ENCODE measurements at regions not wholly inside any gene's neighbourhood (a gene's known extent, or its start where the extent isn't known, plus 50 kb on each side); places are given as distances from the start of the nearest gene placed in this dataset.

GRCh38 chr9:96029722-96030530 lies 154.4 kb downstream of the ERCC6L2 start:
- DNase-seq (no peak), ATAC-seq (no peak)
- no peak overlapping the region for H3K4me3 ChIP-seq
- no peak overlapping the region for H3K27ac ChIP-seq
- H3K9me3 ChIP-seq = no peaks in the 10 kb centered on the region
- TF ChIP-seq, protein P1, sequence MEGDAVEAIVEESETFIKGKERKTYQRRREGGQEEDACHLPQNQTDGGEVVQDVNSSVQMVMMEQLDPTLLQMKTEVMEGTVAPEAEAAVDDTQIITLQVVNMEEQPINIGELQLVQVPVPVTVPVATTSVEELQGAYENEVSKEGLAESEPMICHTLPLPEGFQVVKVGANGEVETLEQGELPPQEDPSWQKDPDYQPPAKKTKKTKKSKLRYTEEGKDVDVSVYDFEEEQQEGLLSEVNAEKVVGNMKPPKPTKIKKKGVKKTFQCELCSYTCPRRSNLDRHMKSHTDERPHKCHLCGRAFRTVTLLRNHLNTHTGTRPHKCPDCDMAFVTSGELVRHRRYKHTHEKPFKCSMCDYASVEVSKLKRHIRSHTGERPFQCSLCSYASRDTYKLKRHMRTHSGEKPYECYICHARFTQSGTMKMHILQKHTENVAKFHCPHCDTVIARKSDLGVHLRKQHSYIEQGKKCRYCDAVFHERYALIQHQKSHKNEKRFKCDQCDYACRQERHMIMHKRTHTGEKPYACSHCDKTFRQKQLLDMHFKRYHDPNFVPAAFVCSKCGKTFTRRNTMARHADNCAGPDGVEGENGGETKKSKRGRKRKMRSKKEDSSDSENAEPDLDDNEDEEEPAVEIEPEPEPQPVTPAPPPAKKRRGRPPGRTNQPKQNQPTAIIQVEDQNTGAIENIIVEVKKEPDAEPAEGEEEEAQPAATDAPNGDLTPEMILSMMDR (IDR thresholded peaks at IDR 0.05) = no peak
- intact Hi-C loops (cut with DNase I) = no loop called here
- peaks cover 17% of the 10 kb centered on the region for H3K27me3 ChIP-seq (ENCODE audit: low read depth)
- peaks cover 19% of the 10 kb centered on the region for H3K4me1 ChIP-seq
- H3K36me3 ChIP-seq = no peaks in the 10 kb centered on the region

GRCh38 chr9:96027251-96028131 lies 152.0 kb downstream of the ERCC6L2 start:
- Histone ChIP-seq H3K36me3 (no peaks in the 10 kb centered on the region), H3K4me3 (peak overlapping the region; percentile 50), H3K9me3 (no peaks in the 10 kb centered on the region), H3K4me1 (peaks cover 32% of the 10 kb centered on the region), H3K27ac (no peak overlapping the region), H3K27me3 (ENCODE audit: low read depth) (peaks cover 18% of the 10 kb centered on the region)
- intact Hi-C loops (cut with DNase I) = no loop called here
- ATAC-seq = peak; percentile 18 to 44
- TF ChIP-seq, protein P1 (IDR thresholded peaks at IDR 0.05) = no peak
- DNase-seq = no peak

DNA sequence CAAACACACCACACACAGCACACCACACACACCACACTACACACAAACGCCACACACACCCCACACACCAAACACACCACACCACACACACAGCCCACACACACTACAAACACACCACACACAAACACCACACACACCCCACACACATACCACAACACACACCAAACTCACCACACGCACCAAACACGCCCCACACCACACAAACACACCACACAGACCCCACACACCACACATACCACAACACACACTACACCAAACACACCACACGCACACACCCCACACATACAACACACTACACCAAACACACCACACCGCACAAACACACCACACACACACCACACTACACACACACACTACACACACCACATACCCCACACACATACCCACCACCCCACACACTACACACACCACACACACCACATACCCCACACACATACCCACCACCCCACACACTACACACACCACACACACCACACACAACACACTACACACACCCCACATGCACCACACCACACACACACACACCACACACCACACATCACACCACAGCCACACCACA lies 151.2 kb downstream of the ERCC6L2 start:
- ATAC-seq (peak in 1 of 2 donors; percentile 17), DNase-seq (no peak)
- TF ChIP-seq, protein P1 (IDR thresholded peaks at IDR 0.05) = no peak
- H3K27me3 ChIP-seq (ENCODE audit: low read depth) = peaks cover 26% of the 10 kb centered on the region
- H3K9me3 ChIP-seq = no peaks in the 10 kb centered on the region
- intact Hi-C loops (cut with DNase I) = no loop called here
- H3K36me3 ChIP-seq = no peaks in the 10 kb centered on the region
- H3K27ac ChIP-seq = no peak overlapping the region
- no peak overlapping the region for H3K4me3 ChIP-seq
- peaks cover 39% of the 10 kb centered on the region for H3K4me1 ChIP-seq

DNA sequence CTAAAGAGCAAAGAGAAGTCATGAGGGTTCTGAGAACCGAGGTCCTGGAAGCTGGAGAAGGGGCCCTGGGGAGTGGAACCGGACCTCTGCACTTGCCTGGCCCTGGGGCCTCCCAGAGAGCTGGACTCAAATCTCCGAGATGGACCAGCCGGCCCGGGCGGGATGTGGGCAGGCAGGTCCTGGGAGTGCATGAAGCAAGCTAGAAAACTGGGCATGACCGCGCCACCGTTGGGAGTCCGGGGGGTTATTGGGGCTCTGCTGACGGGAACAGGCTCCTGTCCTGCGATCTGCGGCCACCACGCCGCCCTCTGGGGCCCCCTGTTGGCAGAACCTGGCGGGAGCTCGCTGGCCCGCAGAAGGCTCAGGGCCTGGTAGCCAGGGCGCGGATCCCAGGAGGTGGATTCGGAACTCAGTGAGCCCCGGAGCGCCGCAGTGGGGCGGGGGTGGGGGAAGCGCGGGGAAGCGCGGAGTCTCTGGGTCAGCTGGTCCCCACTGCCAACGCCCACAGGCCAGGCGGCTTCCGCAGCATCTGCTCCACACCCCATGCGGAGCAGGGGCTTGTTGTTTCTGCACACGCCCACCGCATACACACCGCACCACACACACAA lies 150.6 kb downstream of the ERCC6L2 start:
- Histone ChIP-seq H3K27me3 (ENCODE audit: low read depth) (peaks cover 32% of the 10 kb centered on the region), H3K4me1 (peaks cover 44% of the 10 kb centered on the region), H3K27ac (no peak overlapping the region), H3K4me3 (no peak overlapping the region), H3K9me3 (no peaks in the 10 kb centered on the region), H3K36me3 (no peaks in the 10 kb centered on the region)
- ATAC-seq = no peak
- no peak for DNase-seq
- TF ChIP-seq, protein P1 (IDR thresholded peaks at IDR 0.05) = peak; percentile 15
- intact Hi-C loops (cut with DNase I) = no loop called here

DNA sequence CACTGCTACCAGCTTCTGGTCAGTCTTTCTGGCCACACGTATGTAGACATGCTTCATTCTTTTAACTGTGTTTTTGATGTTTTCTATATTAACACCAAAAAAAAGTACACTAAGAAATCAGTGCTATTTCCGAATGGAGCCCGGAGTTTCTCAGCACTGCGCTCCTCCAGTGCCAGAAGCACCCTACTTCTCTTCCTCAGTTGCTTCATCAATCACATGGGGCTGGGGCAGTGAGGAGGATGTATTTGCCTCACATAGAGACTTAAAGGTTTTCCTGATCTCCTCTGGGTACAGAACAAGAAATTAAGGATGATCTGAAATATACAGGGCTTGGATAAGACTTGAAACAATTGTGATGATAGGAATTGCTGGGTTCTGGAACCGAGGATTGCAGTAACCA lies 148.0 kb downstream of the ERCC6L2 start:
- TF ChIP-seq, protein P1 (IDR thresholded peaks at IDR 0.05) = no peak
- ATAC-seq (no peak), DNase-seq (no peak)
- no peaks in the 10 kb centered on the region for H3K36me3 ChIP-seq
- H3K27me3 ChIP-seq (ENCODE audit: low read depth) = peaks cover 43% of the 10 kb centered on the region
- intact Hi-C loops (cut with DNase I) = no loop called here
- no peak overlapping the region for H3K27ac ChIP-seq
- H3K4me3 ChIP-seq = no peak overlapping the region
- H3K4me1 ChIP-seq = peaks cover 48% of the 10 kb centered on the region
- no peaks in the 10 kb centered on the region for H3K9me3 ChIP-seq
